Caco-2 (cell line): ENCODE measurements at regions not wholly inside any gene's neighbourhood (a gene's known extent, or its start where the extent isn't known, plus 50 kb on each side); places are given as distances from the start of the nearest gene placed in this dataset.

Source experiments
- BruUV-seq: library from RNA; stranded (reverse); fragments of 400-500 nt; replicated peaks from 2 replicates; lab custom pipeline; 2021; lab: Mats Ljungman, UMichigan
- CTCF ChIA-PET: fragments of 300-600 bp; sonication (Branson Sonifier 250); formaldehyde crosslinking; loops from one replicate; lab custom pipeline; 2022; ENCODE audit warnings: antibody characterized with exemption; lab: Charles Lee
- POLR2A ChIA-PET: fragments of 300-600 bp; sonication (Branson Sonifier 250); formaldehyde crosslinking; loops from one replicate; lab custom pipeline; 2022; ENCODE audit warnings: antibody characterized with exemption; lab: Charles Lee
- DNase-seq, 2 experiments: peaks; one replicate each; pipeline versions ENCODE4 v3.0.0 to v3.0.0-alpha.2; 2020 to 2022
- H3K27me3 ChIP-seq: replicated peaks from 2 replicates; pipeline ENCODE4 v1.6.0; 2011; ENCODE audit warnings: low read length; ENCODE audit not compliant: control insufficient read depth, insufficient read depth
- H3K36me3 ChIP-seq: 2 replicates; pipeline ENCODE4 v1.5.1; 2011; ENCODE audit warnings: low read length; ENCODE audit not compliant: control insufficient read depth, insufficient read depth
- H3K4me1 ChIP-seq: fragments of 250-450 bp; sonication (Bioruptor Pico); 2 replicates; pipeline ENCODE4 v1.5.1; 2020; ENCODE audit warnings: mild to moderate bottlenecking
- H3K4me3 ChIP-seq: 2 replicates; pipeline ENCODE4 v1.5.1; 2011; ENCODE audit warnings: low read depth, mild to moderate bottlenecking, control low read depth, low read length
- H3K9me3 ChIP-seq: fragments of 250-450 bp; sonication (Bioruptor Pico); 2 replicates; pipeline ENCODE4 v1.5.1; 2020; ENCODE audit warnings: mild to moderate bottlenecking, moderate library complexity
- H3K27ac Mint-ChIP-seq: one replicate; pipeline ENCODE4 v1.8.0; 2022; ENCODE audit warnings: mixed read lengths; ENCODE audit not compliant: unreplicated experiment
- H3K27me3 Mint-ChIP-seq: one replicate; pipeline ENCODE4 v1.8.0; 2022; ENCODE audit warnings: mixed read lengths; ENCODE audit not compliant: insufficient read depth, unreplicated experiment
- H3K36me3 Mint-ChIP-seq: one replicate; pipeline ENCODE4 v1.8.0; 2022; ENCODE audit warnings: mild to moderate bottlenecking, mixed read lengths; ENCODE audit not compliant: insufficient read depth, unreplicated experiment
- H3K4me1 Mint-ChIP-seq: one replicate; pipeline ENCODE4 v1.8.0; 2022; ENCODE audit warnings: low read depth, mixed read lengths; ENCODE audit not compliant: unreplicated experiment
- H3K4me3 Mint-ChIP-seq: one replicate; pipeline ENCODE4 v1.8.0; 2022; ENCODE audit warnings: mild to moderate bottlenecking, moderate library complexity, mixed read lengths; ENCODE audit not compliant: unreplicated experiment
- H3K9me3 Mint-ChIP-seq: one replicate; pipeline ENCODE4 v1.8.0; 2022; ENCODE audit warnings: mixed read lengths; ENCODE audit not compliant: unreplicated experiment
- CTCF ChIP-seq, 2 experiments: fragments of 200-600 bp in 1 of 2; IDR thresholded peaks; 1 replicate in 1 of 2; 2 replicates in 1 of 2; pipeline versions ENCODE4 v1.5.1 to v1.8.0; 2011 to 2022; ENCODE audit warnings: antibody characterized with exemption in 1 of 2, control low read depth in 1 of 2, inconsistent platforms in 1 of 2, low read depth in 1 of 2, low read length in 1 of 2, mild to moderate bottlenecking in 1 of 2, moderate library complexity in 1 of 2; ENCODE audit not compliant: insufficient read depth in 1 of 2, severe bottlenecking in 1 of 2, unreplicated experiment in 1 of 2
- intact Hi-C: fragments of 100-400 bp; cut with micrococcal nuclease; formaldehyde crosslinking; loops from one replicate; pipeline ENCODE4 v1.10.0; 2022; ENCODE audit not compliant: unreplicated experiment

- H3K4me3 ChIP-seq = no peak overlapping the region
- H3K27me3 Mint-ChIP-seq = peaks cover 29% of the 10 kb centered on the region
- H3K9me3 Mint-ChIP-seq = no peaks in the 10 kb centered on the region
- CTCF ChIA-PET = interaction anchor here (1.5 kb wide), 1 partner anchor 18 kb away, joined by 3 read pairs; no protein-coding TSS in a partner anchor
- no peak overlapping the region for H3K4me3 Mint-ChIP-seq
- TF ChIP-seq CTCF (IDR thresholded peaks at IDR 0.05; ENCODE audit: insufficient read depth in 1 of 2, low read depth in 1 of 2, low read length in 1 of 2, severe bottlenecking in 1 of 2, unreplicated experiment in 1 of 2) = no peak
- no peaks in the 10 kb centered on the region for H3K9me3 ChIP-seq
- BruUV-seq = no TSS peak
- H3K36me3 Mint-ChIP-seq = no peaks in the 10 kb centered on the region
- no peaks in the 10 kb centered on the region; the same call in 1 of the 2 replicates for H3K27me3 ChIP-seq
- H3K27ac Mint-ChIP-seq = no peak overlapping the region
- no peaks in the 10 kb centered on the region for H3K36me3 ChIP-seq
- POLR2A ChIA-PET = no interaction called here
- intact Hi-C loops = no loop called here
- no peaks in the 10 kb centered on the region for H3K4me1 ChIP-seq
- DNase-seq = no peak
- no peaks in the 10 kb centered on the region for H3K4me1 Mint-ChIP-seq
Observed at GRCh38 chr5:66324357-66324756, 180.3 kb downstream of the SREK1 start.

- H3K36me3 ChIP-seq = no peaks in the 10 kb centered on the region
- H3K27me3 ChIP-seq = no peaks in the 10 kb centered on the region; the same call in 1 of the 2 replicates
- ChIA-PET CTCF (no interaction called here), POLR2A (no interaction called here)
- no peaks in the 10 kb centered on the region for H3K36me3 Mint-ChIP-seq
- BruUV-seq = no TSS peak
- H3K4me3 Mint-ChIP-seq = no peak overlapping the region
- no peak for TF ChIP-seq CTCF (IDR thresholded peaks at IDR 0.05; ENCODE audit: insufficient read depth in 1 of 2, low read depth in 1 of 2, low read length in 1 of 2, severe bottlenecking in 1 of 2, unreplicated experiment in 1 of 2)
- H3K9me3 Mint-ChIP-seq = no peaks in the 10 kb centered on the region
- H3K27ac Mint-ChIP-seq = no peak overlapping the region
- no peak for DNase-seq
- peaks cover 27% of the 10 kb centered on the region for H3K27me3 Mint-ChIP-seq
- H3K4me1 ChIP-seq = no peaks in the 10 kb centered on the region
- intact Hi-C loops = no loop called here
- H3K9me3 ChIP-seq = no peaks in the 10 kb centered on the region
- H3K4me1 Mint-ChIP-seq = no peaks in the 10 kb centered on the region
- H3K4me3 ChIP-seq = no peak overlapping the region
Observed at GRCh38 chr5:66326276-66326675, 182.2 kb downstream of the SREK1 start.

GRCh38 chr5:66327008-66327407 lies 182.9 kb downstream of the SREK1 start:
- H3K27me3 Mint-ChIP-seq = peaks cover 25% of the 10 kb centered on the region
- no peak for DNase-seq
- Histone ChIP-seq H3K9me3 (no peaks in the 10 kb centered on the region), H3K4me3 (no peak overlapping the region), H3K4me1 (no peaks in the 10 kb centered on the region), H3K27me3 (no peaks in the 10 kb centered on the region; the same call in 1 of the 2 replicates), H3K36me3 (no peaks in the 10 kb centered on the region)
- intact Hi-C loops = no loop called here
- no peaks in the 10 kb centered on the region for H3K4me1 Mint-ChIP-seq
- BruUV-seq = no TSS peak
- H3K4me3 Mint-ChIP-seq = no peak overlapping the region
- ChIA-PET POLR2A (no interaction called here), CTCF (no interaction called here)
- TF ChIP-seq CTCF (IDR thresholded peaks at IDR 0.05; ENCODE audit: insufficient read depth in 1 of 2, low read depth in 1 of 2, low read length in 1 of 2, severe bottlenecking in 1 of 2, unreplicated experiment in 1 of 2) = no peak
- no peak overlapping the region for H3K27ac Mint-ChIP-seq
- no peaks in the 10 kb centered on the region for H3K36me3 Mint-ChIP-seq
- H3K9me3 Mint-ChIP-seq = no peaks in the 10 kb centered on the region
